Upper lobe of left lung (tissue), 4 donors: ENCODE measurements at regions not wholly inside any gene's neighbourhood (a gene's known extent, or its start where the extent isn't known, plus 50 kb on each side); places are given as distances from the start of the nearest gene placed in this dataset.

Source experiments
- EP300 ChIP-seq, 4 donors: sonication (generic); formaldehyde crosslinking; IDR thresholded peaks; one replicate each; pipeline ENCODE4 v1.5.1; 2017; ENCODE audit warnings: antibody characterized with exemption in 4 of 4, control low read depth in 2 of 4
- POLR2AphosphoS5 ChIP-seq, 2 donors: sonication (generic); formaldehyde crosslinking; IDR thresholded peaks; one replicate each; pipeline ENCODE4 v1.5.1; 2017; ENCODE audit warnings: antibody characterized with exemption in 2 of 2
- TF ChIP-seq, protein P1 (sequence below), 6 experiments: fragments of 450-650 bp in 4 of 6; fragments of 200-600 bp in 2 of 6; sonication (generic) in 2 of 6; IDR thresholded peaks; one replicate each; pipeline ENCODE4 v1.5.1; 2016 to 2019; ENCODE audit warnings: antibody characterized with exemption in 6 of 6

DNA sequence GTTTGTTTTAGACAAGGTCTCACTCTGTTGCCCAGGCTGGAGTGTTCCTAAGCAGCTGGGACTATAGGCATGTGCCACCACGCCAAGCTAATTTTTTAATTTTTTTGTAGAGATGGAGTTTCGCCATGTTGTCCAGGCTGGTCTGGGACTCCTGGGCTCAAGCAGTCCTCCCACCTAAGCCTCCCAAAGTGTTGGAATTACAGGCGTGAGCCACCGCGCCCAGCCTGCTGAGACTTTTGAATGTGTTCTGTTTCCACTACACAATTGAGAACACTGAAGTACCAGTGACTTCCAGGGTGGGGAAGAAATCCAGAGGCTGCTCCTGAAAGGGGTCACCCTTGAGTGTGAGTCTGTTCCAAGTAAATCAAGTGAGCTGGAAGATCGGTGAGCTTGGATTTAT is 81.3 kb upstream of the ARMC2 start:
- TF ChIP-seq, protein P1, sequence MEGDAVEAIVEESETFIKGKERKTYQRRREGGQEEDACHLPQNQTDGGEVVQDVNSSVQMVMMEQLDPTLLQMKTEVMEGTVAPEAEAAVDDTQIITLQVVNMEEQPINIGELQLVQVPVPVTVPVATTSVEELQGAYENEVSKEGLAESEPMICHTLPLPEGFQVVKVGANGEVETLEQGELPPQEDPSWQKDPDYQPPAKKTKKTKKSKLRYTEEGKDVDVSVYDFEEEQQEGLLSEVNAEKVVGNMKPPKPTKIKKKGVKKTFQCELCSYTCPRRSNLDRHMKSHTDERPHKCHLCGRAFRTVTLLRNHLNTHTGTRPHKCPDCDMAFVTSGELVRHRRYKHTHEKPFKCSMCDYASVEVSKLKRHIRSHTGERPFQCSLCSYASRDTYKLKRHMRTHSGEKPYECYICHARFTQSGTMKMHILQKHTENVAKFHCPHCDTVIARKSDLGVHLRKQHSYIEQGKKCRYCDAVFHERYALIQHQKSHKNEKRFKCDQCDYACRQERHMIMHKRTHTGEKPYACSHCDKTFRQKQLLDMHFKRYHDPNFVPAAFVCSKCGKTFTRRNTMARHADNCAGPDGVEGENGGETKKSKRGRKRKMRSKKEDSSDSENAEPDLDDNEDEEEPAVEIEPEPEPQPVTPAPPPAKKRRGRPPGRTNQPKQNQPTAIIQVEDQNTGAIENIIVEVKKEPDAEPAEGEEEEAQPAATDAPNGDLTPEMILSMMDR (IDR thresholded peaks at IDR 0.05): no peak
- TF ChIP-seq POLR2AphosphoS5 (IDR thresholded peaks at IDR 0.05) (no peak), EP300 (IDR thresholded peaks at IDR 0.05) (no peak)
